ENCODE measurements at regions not wholly inside any gene's neighbourhood (a gene's known extent, or its start where the extent isn't known, plus 50 kb on each side); places are given as distances from the start of the nearest gene placed in this dataset.
"Not testable (repeated sequence)": the region's sequence is repeated elsewhere in the genome, so short reads cannot be mapped to it uniquely, and the experiment has no call there.

GRCh38 chr6:86500035-86500434 is 437.3 kb upstream of the HTR1E start (continued):
- TF ChIP-seq GLIS3 (CRISPR knock-in tag; IDR thresholded peaks at IDR 0.05), result no peak

- ATAC-seq, result not testable (repeated sequence)
These were observed 448.3 kb upstream of the HTR1E start for GRCh38 chr6:86489042-86489441.

GRCh38 chr6:86487660-86488221 is 449.6 kb upstream of the HTR1E start:
- TF ChIP-seq TCF4 (CRISPR knock-in tag; IDR thresholded peaks at IDR 0.05; ENCODE audit: borderline replicate concordance), result no peak
- ATAC-seq, result no peak

GRCh38 chr6:86478316-86478715 is 459.0 kb upstream of the HTR1E start:
- not testable (repeated sequence) for ATAC-seq

GRCh38 chr6:86477500-86478148 is 459.7 kb upstream of the HTR1E start:
- no peak for ATAC-seq
- TF ChIP-seq ZNF70 (CRISPR knock-in tag; IDR thresholded peaks at IDR 0.05) (no peak), ZNF8 (CRISPR knock-in tag; IDR thresholded peaks at IDR 0.05) (no peak), TOX (CRISPR knock-in tag; IDR thresholded peaks at IDR 0.05; ENCODE audit: borderline replicate concordance) (no peak), ZFP3 (CRISPR knock-in tag; IDR thresholded peaks at IDR 0.05) (no peak), BACH2 (CRISPR knock-in tag; IDR thresholded peaks at IDR 0.05; ENCODE audit: borderline replicate concordance) (no peak), POU6F1 (CRISPR knock-in tag; IDR thresholded peaks at IDR 0.05; ENCODE audit: borderline replicate concordance, low read depth) (no peak), ZFP30 (CRISPR knock-in tag; IDR thresholded peaks at IDR 0.05) (no peak), ZC3H10 (CRISPR knock-in tag; IDR thresholded peaks at IDR 0.05) (no peak)

GRCh38 chr6:86476311-86476710 is 461.0 kb upstream of the HTR1E start:
- no peak for TF ChIP-seq CREB5 (CRISPR knock-in tag; IDR thresholded peaks at IDR 0.05; ENCODE audit: low read depth)
- TF ChIP-seq PPARA (CRISPR knock-in tag; IDR thresholded peaks at IDR 0.05; ENCODE audit: borderline replicate concordance), result no peak
- TF ChIP-seq PATZ1 (CRISPR knock-in tag; IDR thresholded peaks at IDR 0.05; ENCODE audit: borderline replicate concordance), result no peak
- no peak for TF ChIP-seq OSR1 (CRISPR knock-in tag; IDR thresholded peaks at IDR 0.05)
- TF ChIP-seq GLIS3 (CRISPR knock-in tag; IDR thresholded peaks at IDR 0.05), result no peak
- TF ChIP-seq ZC3H10 (CRISPR knock-in tag; IDR thresholded peaks at IDR 0.05), result no peak
- TF ChIP-seq ZNF565 (CRISPR knock-in tag; conservative IDR thresholded peaks at IDR 0.05; ENCODE audit: low read depth), result no peak
- TF ChIP-seq ESRRG (CRISPR knock-in tag; IDR thresholded peaks at IDR 0.05), result no peak
- no peak for TF ChIP-seq CSRNP3 (CRISPR knock-in tag; IDR thresholded peaks at IDR 0.05)
- no peak for TF ChIP-seq BACH2 (CRISPR knock-in tag; IDR thresholded peaks at IDR 0.05; ENCODE audit: borderline replicate concordance)
- no peak for TF ChIP-seq TCF4 (CRISPR knock-in tag; IDR thresholded peaks at IDR 0.05; ENCODE audit: borderline replicate concordance)
- TF ChIP-seq ZNF70 (CRISPR knock-in tag; IDR thresholded peaks at IDR 0.05), result no peak
- no peak for TF ChIP-seq ZFP3 (CRISPR knock-in tag; IDR thresholded peaks at IDR 0.05)

More at GRCh38 chr6:86476311-86476710, 461.0 kb upstream of the HTR1E start:
- ATAC-seq, result no peak

Measured in SK-N-SH treated with all-trans-retinoic acid at 6 μM for 48 hours (cell line).